Right lobe of liver (tissue), 6 donors: ENCODE measurements at regions not wholly inside any gene's neighbourhood (a gene's known extent, or its start where the extent isn't known, plus 50 kb on each side); places are given as distances from the start of the nearest gene placed in this dataset.

Experiments used
- ATAC-seq, 4 donors: fragments of 200-7000 bp; cut with Tn5 transposase; one replicate each; pipeline ENCODE4 v1.9.1; 2020; ENCODE audit warnings: mild to moderate bottlenecking in 4 of 4, moderate library complexity in 4 of 4
- DNase-seq, 3 donors: peaks; one replicate each; pipeline ENCODE4 v3.0.0-alpha.2; 2020
- H3K27ac ChIP-seq, 3 donors: fragments of 200-600 bp; one replicate each; pipeline ENCODE4 v1.8.0; 2022
- H3K27me3 ChIP-seq, 2 donors: fragments of 200-600 bp; one replicate each; pipeline ENCODE4 v1.8.0; 2022
- H3K36me3 ChIP-seq, 4 donors: fragments of 200-600 bp; sonication (generic) in 1 of 4; one replicate each; pipeline versions ENCODE4 v1.5.1 to v1.8.0; 2017 to 2022; ENCODE audit warnings: control low read depth in 1 of 4
- H3K4me1 ChIP-seq, 4 donors: fragments of 200-600 bp; sonication (generic) in 1 of 4; one replicate each; pipeline versions ENCODE4 v1.5.1 to v1.8.0; 2017 to 2022; ENCODE audit warnings: control low read depth in 1 of 4
- H3K4me3 ChIP-seq, 3 donors: fragments of 200-600 bp; one replicate each; pipeline ENCODE4 v1.8.0; 2022
- H3K9me3 ChIP-seq, 4 donors: fragments of 200-600 bp; sonication (generic) in 1 of 4; one replicate each; pipeline versions ENCODE4 v1.5.1 to v1.8.0; 2017 to 2022; ENCODE audit warnings: control low read depth in 1 of 4
- CTCF ChIP-seq, 4 donors: fragments of 200-600 bp in 3 of 4; fragments of 450-650 bp in 1 of 4; IDR thresholded peaks; one replicate each; pipeline versions ENCODE4 v1.5.1 to v1.8.0; 2016 to 2022; ENCODE audit warnings: antibody characterized with exemption in 4 of 4, mild to moderate bottlenecking in 2 of 4
- POLR2A ChIP-seq: fragments of 450-650 bp; IDR thresholded peaks from one replicate; pipeline ENCODE4 v1.6.1; 2017; ENCODE audit warnings: antibody characterized with exemption, mild to moderate bottlenecking
- WGBS: methylation state at CpG from one replicate; pipeline ENCODE4 v1.1.6; 2018; ENCODE audit warnings: low coverage, low lambda C conversion rate; ENCODE audit not compliant: insufficient coverage; ENCODE audit errors: missing lambda C conversion rate; 5-methylcytosine and 5-hydroxymethylcytosine counted together
- intact Hi-C, 2 donors: fragments of 100-400 bp; cut with DNase I; formaldehyde crosslinking; loops; one replicate each; pipeline versions ENCODE4 v1.11.2 to v1.14.1; 2022
- donor health status: DM: no; HTN: yes; CAD: no.
- donor health status: DM: no; HTN: no; CAD: no.
- donor health status: DM: no; HTN: no; CAD: no.
- donor health status: DM: no; HTN: yes; CAD: no.
- donor health status: DM: no; HTN: yes; CAD: no.

GRCh38 chr6:169849396-169849795, 98.0 kb downstream of the ERMARD start:
- H3K4me3 ChIP-seq: no peak overlapping the region
- ATAC-seq (no peak), DNase-seq (no peak)
- no peaks in the 10 kb centered on the region for H3K27me3 ChIP-seq
- no peaks in the 10 kb centered on the region for H3K36me3 ChIP-seq
- no peaks in the 10 kb centered on the region for H3K4me1 ChIP-seq
- H3K27ac ChIP-seq: no peak overlapping the region
- 74% methylated on average over 8 of the region's 14 CpGs for WGBS
- no peak for TF ChIP-seq CTCF (IDR thresholded peaks at IDR 0.05)
- TF ChIP-seq POLR2A: no peak
- H3K9me3 ChIP-seq: no peaks in the 10 kb centered on the region
- intact Hi-C loops: no loop called here

GRCh38 chr6:169848946-169849345, 97.5 kb downstream of the ERMARD start:
- no peak overlapping the region for H3K4me3 ChIP-seq
- no peaks in the 10 kb centered on the region for H3K4me1 ChIP-seq
- intact Hi-C loops: no loop called here
- H3K9me3 ChIP-seq: no peaks in the 10 kb centered on the region
- 80% methylated on average over 5 of the region's 13 CpGs for WGBS
- H3K36me3 ChIP-seq: no peaks in the 10 kb centered on the region
- H3K27me3 ChIP-seq: no peaks in the 10 kb centered on the region
- no peak for TF ChIP-seq CTCF (IDR thresholded peaks at IDR 0.05)
- no peak for TF ChIP-seq POLR2A
- no peak for ATAC-seq
- no peak overlapping the region for H3K27ac ChIP-seq
- DNase-seq: no peak

- 65% methylated on average over 7 of the region's 8 CpGs for WGBS
- Histone ChIP-seq H3K27me3 (no peaks in the 10 kb centered on the region), H3K36me3 (no peaks in the 10 kb centered on the region), H3K4me1 (no peaks in the 10 kb centered on the region), H3K4me3 (no peak overlapping the region), H3K27ac (no peak overlapping the region), H3K9me3 (no peaks in the 10 kb centered on the region)
- ATAC-seq: no peak
- no peak for TF ChIP-seq POLR2A
- no peak for TF ChIP-seq CTCF (IDR thresholded peaks at IDR 0.05)
- no peak for DNase-seq
- intact Hi-C loops: no loop called here
Measured at GRCh38 chr6:169847901-169848311, 96.5 kb downstream of the ERMARD start.

- Histone ChIP-seq H3K4me1 (no peaks in the 10 kb centered on the region), H3K36me3 (no peaks in the 10 kb centered on the region), H3K27me3 (no peaks in the 10 kb centered on the region), H3K27ac (no peak overlapping the region), H3K9me3 (no peaks in the 10 kb centered on the region), H3K4me3 (no peak overlapping the region)
- DNase-seq: no peak
- 74% methylated on average over 11 of the region's 12 CpGs for WGBS
- TF ChIP-seq CTCF (IDR thresholded peaks at IDR 0.05): no peak
- no peak for TF ChIP-seq POLR2A
- intact Hi-C loops: no loop called here
- no peak for ATAC-seq
Measured at GRCh38 chr6:169847141-169847674, 95.8 kb downstream of the ERMARD start.
